Fibroblast of mammary gland (primary cell): ENCODE measurements at regions not wholly inside any gene's neighbourhood (a gene's known extent, or its start where the extent isn't known, plus 50 kb on each side); places are given as distances from the start of the nearest gene placed in this dataset.

Experiments
- DNase-seq: peaks from one replicate; pipeline ENCODE4 v3.0.0-alpha.2; 2010; ENCODE audit warnings: low read depth
- H3K4me3 ChIP-seq: 2 replicates; pipeline ENCODE4 v1.5.1; 2011; ENCODE audit warnings: low read depth, mild to moderate bottlenecking, low read length, moderate library complexity; ENCODE audit not compliant: control insufficient read depth
- TF ChIP-seq, protein P1 (sequence below): conservative IDR thresholded peaks from 2 replicates; pipeline ENCODE4 v1.5.1; 2011; ENCODE audit warnings: low read depth, low read length, inconsistent platforms; ENCODE audit not compliant: control insufficient read depth, insufficient read depth

DNA sequence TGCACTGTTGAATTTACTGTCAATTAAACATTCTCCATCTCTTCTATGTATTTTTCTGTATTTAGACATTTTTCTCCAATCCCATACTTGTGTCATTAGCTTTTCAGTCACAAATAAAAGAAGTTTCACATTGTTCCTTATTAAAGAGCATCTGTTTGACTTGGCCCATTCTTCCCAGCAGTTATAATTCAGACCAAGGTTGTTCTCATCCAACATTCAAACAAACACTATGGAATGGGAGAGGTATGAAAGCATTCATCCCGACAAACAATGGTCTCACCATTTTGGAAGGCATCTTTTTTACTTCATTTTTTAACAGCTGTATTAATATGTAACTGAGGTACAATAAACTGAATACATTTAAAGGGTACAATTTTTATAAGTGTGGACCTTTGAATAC, 208.8 kb upstream of the MAF start:
- no peak overlapping the region for H3K4me3 ChIP-seq
- TF ChIP-seq, protein P1, sequence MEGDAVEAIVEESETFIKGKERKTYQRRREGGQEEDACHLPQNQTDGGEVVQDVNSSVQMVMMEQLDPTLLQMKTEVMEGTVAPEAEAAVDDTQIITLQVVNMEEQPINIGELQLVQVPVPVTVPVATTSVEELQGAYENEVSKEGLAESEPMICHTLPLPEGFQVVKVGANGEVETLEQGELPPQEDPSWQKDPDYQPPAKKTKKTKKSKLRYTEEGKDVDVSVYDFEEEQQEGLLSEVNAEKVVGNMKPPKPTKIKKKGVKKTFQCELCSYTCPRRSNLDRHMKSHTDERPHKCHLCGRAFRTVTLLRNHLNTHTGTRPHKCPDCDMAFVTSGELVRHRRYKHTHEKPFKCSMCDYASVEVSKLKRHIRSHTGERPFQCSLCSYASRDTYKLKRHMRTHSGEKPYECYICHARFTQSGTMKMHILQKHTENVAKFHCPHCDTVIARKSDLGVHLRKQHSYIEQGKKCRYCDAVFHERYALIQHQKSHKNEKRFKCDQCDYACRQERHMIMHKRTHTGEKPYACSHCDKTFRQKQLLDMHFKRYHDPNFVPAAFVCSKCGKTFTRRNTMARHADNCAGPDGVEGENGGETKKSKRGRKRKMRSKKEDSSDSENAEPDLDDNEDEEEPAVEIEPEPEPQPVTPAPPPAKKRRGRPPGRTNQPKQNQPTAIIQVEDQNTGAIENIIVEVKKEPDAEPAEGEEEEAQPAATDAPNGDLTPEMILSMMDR: no peak
- no peak for DNase-seq

DNA sequence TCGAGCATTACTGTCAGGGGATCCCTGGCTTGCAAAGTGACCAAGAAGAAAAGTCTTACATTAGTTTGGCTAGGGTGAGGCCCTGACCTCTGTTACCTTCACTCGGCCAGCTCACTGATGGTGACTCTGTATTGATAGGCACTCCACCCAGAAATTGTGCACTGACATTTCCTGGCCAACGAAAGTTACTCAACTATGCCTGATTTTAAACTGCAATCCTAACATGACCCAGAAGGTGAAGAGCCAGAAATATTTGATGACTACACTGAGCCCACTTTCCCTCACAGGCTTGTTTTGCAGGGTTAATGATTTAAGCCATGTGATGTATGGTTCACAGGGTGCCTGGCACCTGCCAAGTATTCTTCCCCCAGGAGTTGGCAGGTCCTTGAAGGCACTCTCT, 208.2 kb upstream of the MAF start:
- TF ChIP-seq, protein P1: no peak
- no peak overlapping the region for H3K4me3 ChIP-seq
- no peak for DNase-seq

DNA sequence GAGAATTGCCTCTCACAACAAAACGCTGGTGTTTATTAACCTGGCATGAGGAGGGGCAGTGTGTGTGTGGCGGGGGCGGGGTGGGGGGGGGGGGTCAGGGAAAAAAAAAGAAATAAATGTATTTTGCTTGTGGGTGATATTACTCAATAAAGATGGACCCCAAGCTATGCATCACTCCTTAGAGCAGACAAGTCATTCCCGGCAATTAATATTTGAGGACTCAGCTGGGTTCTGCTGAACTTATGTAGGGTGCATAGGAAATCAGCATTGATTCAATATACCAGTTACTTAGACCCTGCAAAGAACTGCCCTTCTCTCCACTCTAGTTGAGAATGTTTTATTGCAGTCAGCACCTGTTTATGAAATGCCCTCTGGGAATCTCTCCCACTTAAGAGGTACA, 206.2 kb upstream of the MAF start:
- no peak overlapping the region for H3K4me3 ChIP-seq
- no peak for DNase-seq
- TF ChIP-seq, protein P1: no peak

DNA sequence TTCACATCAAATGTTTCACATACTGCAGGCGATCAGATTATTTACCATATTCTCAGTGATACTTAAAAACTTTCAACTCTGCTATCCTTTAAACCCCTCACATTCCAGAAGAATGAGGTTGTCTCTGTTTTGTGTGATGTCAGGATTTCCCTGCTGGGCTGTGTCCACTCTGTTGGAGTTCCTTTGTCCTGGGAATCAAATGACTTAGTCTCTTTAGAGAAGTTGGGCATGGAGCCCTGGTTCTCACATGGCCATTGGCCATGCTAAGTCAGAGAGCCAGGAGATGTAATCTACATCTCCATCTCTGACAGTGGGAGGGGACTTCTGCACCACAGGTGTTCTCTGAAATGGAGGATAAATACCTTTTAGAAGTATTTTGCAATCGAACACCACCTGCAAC, 205.1 kb upstream of the MAF start:
- no peak for DNase-seq
- TF ChIP-seq, protein P1: no peak
- H3K4me3 ChIP-seq: no peak overlapping the region

DNA sequence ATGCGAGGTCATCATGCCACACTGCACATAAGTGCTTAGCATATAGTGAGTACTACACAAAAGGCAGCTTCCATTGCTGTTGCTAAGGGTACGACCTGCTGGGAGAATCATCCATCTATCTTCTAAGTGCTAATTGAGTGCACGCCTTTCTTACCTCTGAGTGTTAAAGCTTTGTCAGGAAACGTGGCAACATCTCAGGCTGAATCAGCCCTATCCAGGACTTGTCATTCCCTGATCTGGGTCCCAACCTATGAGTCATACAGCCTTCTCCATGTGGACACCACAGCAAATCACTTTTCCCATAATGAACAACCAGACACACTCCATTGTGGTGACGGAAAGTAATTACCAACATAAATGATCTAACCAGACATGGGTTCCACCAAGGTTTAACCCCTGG, 201.1 kb upstream of the MAF start:
- DNase-seq: peak; percentile 7
- TF ChIP-seq, protein P1: no peak
- H3K4me3 ChIP-seq: no peak overlapping the region

DNA sequence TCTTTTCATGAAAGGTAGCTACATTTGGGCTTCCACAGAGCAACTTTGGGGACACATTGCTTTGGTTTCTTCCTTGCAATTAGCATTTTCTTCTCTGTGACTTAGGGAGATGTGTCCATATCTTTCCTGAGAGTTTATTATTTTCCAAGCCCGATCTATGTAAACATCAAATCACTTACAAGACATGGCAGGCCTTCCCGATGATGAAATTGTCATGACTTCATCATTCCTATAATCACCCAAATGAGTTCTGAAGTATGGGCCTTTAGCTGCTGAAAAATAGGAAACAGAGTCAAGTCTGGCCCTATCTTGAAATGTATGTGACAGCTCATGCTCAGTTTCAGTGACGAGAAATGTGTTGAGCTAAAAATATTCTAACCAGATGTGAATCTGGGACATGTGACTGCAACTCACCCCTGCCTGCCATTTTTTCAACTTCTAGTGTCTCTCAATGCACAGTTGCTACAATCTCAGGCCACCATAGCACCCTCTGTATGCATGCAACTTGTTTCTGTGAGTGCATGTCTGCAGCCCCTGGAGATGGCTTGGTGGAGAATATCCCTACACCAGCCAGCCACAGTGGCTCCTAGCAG, 199.6 kb upstream of the MAF start:
- no peak overlapping the region for H3K4me3 ChIP-seq
- TF ChIP-seq, protein P1: no peak

More for the DNA sequence above, 199.6 kb upstream of the MAF start:
- no peak for DNase-seq
